Fibroblast of mammary gland (primary cell): ENCODE measurements at regions not wholly inside any gene's neighbourhood (a gene's known extent, or its start where the extent isn't known, plus 50 kb on each side); places are given as distances from the start of the nearest gene placed in this dataset.
A peak's percentile ranks its signal among the peaks of the same experiment; 100 is the strongest.

ENCODE experiments used
- DNase-seq: peaks from one replicate; pipeline ENCODE4 v3.0.0-alpha.2; 2010; ENCODE audit warnings: low read depth
- H3K4me3 ChIP-seq: 2 replicates; pipeline ENCODE4 v1.5.1; 2011; ENCODE audit warnings: low read depth, mild to moderate bottlenecking, low read length, moderate library complexity; ENCODE audit not compliant: control insufficient read depth
- CTCF ChIP-seq: conservative IDR thresholded peaks from 2 replicates; pipeline ENCODE4 v1.5.1; 2011; ENCODE audit warnings: low read depth, low read length, inconsistent platforms; ENCODE audit not compliant: control insufficient read depth, insufficient read depth

DNA sequence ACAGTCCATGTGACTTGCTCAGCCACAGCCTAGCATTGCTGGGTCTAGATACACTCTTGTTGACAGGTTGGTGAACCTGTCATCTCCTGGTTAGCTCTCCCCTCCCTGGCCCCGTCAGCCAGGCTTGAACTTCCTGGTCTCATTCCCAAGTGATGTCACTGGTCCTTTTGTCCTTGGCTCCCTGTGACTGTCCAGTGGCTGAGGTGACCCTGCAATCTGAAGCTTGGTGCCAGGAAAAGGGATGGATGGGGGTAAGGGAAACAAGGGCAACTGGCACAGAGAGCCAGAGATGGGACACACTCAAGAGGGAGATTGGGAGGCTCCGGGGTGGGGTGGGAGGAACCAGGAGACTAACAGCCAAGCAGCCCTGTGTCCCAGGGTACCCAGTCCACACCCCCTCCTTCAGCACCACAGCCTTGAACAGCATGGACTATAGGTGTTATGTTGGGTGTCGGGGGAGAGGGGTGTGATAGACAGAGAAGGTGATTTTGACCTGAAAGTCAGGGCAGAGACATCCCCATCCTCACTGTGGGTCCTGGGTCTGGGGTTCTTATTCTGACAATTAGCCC is 63.8 kb upstream of the THY1 start:
- TF ChIP-seq CTCF, result no peak
- DNase-seq, result no peak

GRCh38 chr11:119486016-119486415 is 63.0 kb upstream of the THY1 start:
- DNase-seq, result no peak
- no peak for TF ChIP-seq CTCF
- H3K4me3 ChIP-seq, result no peak overlapping the region

More for the DNA sequence above, 63.8 kb upstream of the THY1 start:
- no peak overlapping the region for H3K4me3 ChIP-seq

DNA sequence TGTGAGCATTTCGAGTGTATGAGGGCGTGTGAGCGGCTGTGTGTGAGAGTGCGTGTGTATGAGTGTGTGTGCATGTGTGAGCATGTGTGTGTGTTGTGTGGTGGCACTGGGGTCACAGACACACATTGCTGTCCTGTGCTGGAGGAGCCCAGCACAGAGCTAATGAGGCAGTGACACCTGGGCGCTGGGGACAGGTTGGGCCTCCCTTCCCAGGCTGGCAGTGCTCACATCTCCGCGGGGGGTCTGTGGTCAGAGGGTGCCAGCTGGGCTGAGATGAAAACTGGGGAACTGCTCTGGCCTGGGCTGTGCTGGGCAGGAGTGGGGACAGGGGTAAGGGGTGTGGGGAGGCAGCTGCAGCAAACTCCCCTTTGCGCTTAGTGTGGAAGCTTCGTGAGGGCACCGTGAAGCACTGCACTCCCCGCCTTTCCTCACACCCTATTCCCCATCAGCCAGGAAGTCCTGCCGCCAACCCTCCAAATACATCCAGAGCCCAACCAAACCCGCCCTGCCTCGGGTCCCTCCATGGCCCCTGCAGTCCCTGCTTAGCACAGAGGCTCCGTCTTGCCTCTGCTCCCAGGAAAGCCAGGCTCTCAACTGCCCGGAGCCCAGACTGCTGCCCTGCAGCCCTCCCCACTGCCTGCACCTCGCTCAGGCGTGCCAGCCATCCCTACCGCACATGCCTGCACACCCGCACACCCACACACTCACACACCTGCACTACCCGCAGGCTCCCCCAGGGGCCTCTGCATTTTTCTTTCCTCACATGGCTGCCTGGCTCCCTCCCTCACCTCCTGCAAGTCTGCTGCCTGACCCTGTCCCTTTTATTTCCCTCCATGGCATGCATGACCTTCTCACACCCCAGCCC is 62.0 kb upstream of the THY1 start:
- DNase-seq, result no peak
- no peak overlapping the region for H3K4me3 ChIP-seq
- peak; percentile 10 for TF ChIP-seq CTCF

DNA sequence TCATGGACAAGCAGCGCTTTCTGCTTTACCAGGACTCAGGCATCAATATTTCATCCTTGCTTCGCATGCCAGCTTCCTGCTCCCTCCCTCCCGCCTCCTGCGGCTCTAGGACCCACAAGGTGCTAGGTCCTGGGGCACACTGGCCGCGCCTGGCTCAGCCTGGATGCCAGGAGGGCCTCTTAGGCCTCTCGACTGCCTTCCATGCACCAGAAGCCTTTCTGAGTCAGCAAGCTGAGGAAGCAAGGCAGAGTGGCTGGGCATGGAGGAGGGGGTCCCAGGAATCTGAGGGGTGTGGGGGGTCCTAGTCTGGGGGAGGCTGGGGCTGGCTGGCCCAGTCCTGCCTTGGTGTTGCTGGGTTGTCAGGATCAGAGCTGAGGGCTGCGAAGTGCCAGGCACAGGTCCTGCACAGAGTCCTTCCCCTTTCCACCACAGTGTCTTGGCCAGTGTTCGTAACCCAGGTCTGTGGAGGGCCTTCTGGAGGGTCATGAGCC is 61.0 kb upstream of the THY1 start:
- TF ChIP-seq CTCF, result no peak
- no peak overlapping the region for H3K4me3 ChIP-seq
- no peak for DNase-seq

DNA sequence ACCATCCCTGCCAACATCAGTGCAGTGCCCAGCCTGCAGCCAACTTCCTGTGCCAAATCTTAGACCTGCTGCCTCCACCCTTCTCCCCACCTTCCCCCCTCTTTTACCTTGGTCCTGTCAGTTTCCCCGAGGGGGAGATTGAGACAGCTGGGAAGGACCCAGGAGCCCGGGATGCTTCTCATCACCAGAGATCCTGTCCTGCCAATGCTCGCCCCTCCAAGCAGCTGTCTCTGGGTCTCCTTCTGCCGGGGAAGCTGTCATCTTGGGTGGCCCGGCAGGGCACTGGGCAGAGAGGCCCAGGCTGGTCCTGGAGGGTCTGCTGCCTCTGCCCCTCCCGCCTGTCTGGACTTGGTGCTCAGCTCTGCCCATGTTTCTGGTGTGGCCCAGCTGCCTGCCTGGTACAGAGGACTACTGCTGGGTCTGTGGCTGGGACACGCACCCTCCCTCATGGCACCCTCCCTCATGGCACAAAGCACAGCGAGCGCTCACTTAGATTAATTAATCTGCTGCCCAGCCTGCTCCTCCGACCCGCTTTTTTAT is 60.4 kb upstream of the THY1 start:
- DNase-seq, result no peak
- TF ChIP-seq CTCF, result no peak

GRCh38 chr11:119482521-119483011 is 59.6 kb upstream of the THY1 start:
- no peak for DNase-seq
- no peak overlapping the region for H3K4me3 ChIP-seq
- no peak for TF ChIP-seq CTCF

More for the DNA sequence above, 60.4 kb upstream of the THY1 start:
- H3K4me3 ChIP-seq, result no peak overlapping the region
